NK-92 (cell line): ENCODE measurements at regions not wholly inside any gene's neighbourhood (a gene's known extent, or its start where the extent isn't known, plus 50 kb on each side); places are given as distances from the start of the nearest gene placed in this dataset.
"Not testable (repeated sequence)": the region's sequence is repeated elsewhere in the genome, so short reads cannot be mapped to it uniquely, and the experiment has no call there.

ENCODE experiments used
- DNase-seq: peaks from one replicate; lab custom pipeline; 2025; ENCODE audit not compliant: unreplicated experiment; lab: John Stamatoyannopoulos, UW

DNA sequence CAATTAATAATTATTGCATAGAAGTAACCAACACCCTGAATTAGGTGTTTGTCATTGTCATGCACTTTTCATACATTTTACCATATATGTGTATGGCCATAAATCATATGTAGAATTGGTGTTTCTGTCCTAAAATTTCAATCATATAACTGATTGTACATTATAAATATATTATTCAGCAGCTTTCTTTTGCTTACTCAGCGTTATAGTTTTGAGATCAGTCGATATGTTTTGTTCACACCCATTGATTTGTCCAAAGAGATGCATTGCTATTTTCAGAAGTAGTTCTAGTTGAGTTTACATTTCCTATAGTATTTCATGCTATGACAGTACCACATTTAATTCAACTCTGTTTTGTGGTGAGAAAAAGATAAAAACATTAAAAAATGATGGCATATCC, 50.5 kb upstream of the PARP4 start:
- no peak for DNase-seq

DNA sequence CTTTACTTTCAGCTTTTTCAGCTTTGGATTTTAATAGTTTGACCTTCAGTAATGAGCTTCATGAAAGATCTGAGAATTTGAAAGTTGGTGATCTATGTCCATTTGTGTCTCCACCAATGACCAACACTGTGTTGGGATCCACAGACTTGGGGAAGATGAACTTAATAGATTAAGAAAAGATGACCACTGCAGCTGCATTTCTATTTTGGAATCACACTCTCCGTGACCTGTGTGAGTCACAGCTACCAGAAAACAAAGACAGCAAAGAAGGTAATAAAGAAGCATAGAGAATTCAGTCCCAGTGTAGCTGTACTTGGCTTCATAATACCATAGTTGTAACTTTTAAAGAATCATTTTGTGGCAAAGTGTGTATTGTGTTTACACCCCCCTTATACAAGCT, 51.4 kb upstream of the PARP4 start:
- DNase-seq = not testable (repeated sequence)

DNA sequence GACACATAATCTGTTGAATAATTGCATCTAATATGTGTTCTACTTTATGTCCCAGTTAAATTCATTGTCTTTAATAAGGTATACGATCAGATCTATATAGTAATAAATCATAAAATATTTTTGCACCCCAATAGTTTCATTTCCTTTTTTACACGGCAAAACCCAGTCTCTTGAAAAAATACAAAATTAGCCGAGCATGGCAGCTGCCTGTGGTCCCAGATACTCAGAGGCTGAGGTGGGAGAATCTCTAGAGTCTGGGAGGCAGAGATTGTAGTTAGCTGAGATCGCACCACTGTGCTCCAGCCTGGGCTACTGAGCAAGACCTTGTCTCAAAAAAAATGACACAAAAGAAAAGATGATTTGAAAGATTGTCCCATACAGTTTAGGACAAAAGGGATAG, 52.3 kb upstream of the PARP4 start:
- no peak for DNase-seq

DNA sequence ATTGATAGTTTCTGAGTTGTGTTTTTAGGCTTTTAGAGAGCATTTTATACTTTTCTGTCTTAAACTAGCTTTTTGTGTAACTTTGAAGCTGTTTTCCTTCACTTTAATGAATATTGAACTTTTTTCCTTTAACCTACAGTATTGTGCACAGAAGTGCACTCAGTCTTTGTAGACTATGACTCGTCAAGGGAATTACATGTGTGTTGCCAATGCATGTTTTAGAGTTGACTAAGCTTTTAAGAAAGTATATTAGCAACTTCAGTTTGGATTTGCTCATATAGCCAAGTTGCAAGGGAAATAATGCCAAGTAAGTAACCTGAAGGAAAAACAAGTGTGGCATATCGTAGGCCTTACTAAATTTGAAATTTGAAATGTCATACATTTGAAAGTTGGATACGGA, 55.0 kb upstream of the PARP4 start:
- not testable (repeated sequence) for DNase-seq

DNA sequence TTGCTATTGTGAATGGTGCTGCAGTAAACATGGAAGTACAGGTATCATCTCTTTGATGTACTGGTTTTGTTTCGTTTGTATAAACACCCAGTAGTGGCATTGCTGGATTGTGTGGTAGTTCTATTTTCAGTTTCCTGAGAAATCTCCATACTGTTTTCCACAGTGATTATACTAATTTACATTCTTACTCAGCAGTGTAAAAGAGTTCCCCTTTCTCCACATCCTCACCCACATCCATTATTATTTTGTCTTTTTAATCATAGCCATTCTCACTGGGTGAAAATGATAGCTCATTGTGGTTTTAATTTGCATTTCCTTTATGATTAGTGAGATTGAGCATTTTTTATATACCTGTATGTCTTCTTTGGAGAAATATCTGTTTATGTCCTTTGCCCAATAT, 62.3 kb upstream of the PARP4 start:
- no peak for DNase-seq

DNA sequence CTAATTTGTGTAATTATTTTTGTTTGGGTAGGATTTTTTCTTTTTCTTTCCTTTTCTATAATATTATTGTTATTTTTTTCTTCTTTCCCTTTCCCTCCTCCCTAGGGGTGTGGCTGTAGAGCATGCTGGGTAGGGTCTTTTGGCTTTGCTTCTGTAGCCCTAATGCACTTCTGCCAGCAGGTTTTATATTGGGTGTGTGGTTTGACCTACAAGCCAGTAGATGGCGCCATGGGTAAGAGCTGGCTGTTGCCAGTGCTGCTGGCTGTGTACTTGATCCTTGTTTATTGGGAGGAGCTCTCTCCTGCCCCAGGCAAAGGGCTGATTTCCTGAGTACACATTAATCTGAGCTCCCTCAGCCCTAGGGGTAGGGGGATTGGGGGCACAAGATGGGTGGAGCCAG, 67.7 kb upstream of the PARP4 start:
- DNase-seq = not testable (repeated sequence)

DNA sequence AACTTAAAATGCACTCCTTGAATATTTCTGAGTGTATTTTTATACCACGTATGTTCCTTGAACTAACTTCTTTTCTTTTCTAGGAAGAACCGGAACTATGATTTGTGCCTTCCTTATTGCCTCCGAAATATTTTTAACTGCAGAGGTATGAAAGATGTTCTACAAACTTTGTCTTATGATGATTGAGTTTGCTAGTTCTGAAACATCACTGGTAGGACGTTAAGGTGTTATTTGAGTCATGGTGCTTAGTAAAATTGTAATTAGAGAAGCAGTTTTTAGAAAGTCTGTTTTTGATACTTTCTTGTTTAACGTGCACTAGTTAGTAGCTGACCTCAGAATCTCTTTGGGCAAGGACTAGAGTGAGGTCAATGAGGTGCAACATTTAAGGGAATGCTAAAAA, 69.0 kb upstream of the PARP4 start:
- DNase-seq = not testable (repeated sequence)

DNA sequence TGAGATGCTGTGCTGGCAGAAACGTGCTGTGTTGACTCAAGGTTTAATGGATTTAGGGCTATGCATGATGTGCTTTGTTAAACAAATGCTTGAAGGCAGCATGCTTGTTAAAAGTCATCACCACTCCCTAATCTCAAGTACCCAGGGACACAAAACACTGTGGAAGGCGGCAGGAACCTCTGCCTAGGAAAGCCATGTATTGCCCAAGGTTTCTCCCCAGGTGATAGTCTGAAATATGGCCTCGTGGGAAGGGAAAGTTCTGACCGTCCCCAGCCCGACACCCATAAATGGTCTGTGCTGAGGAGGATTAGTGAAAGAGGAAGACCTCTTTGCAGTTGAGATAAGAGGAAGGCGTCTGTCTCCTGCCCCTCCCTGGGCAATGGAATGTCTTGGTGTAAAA, 79.1 kb upstream of the PARP4 start:
- not testable (repeated sequence) for DNase-seq

DNA sequence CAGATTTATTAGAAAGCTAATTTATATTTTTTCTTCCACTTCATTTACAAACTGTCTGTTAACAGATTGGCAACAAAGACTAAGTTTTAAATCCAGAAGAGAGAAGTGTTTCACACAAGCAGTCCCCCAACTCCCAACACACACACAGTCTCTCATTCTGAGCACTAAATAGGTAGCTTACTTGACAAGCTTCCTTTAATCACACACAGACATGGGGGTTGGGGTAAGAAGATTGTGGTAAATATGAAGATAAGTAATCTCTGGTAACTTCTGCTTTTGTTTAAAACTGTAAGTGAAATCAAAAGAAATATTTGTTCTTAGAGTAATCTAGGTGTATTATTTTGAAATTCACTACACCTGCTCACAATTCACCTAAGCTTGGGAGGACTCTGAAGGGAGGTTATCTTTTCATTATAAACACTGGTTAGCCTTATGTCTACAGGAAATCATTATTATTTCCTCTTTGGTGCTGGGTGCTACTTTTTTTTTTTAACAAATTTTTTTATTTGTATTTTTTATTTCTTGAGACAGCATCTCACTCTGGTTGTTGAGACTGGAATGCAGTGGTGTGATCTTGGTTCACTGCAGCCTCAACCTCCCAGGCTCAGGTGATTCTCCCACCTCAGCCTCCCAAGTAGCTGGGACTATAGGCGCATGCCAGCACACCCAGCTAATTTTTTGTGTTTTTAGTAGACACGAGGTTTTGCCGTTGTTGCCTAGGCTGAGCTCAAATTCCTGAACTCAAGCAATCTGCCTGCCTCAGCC, 82.1 kb upstream of the ATP12A start:
- DNase-seq = not testable (repeated sequence)

DNA sequence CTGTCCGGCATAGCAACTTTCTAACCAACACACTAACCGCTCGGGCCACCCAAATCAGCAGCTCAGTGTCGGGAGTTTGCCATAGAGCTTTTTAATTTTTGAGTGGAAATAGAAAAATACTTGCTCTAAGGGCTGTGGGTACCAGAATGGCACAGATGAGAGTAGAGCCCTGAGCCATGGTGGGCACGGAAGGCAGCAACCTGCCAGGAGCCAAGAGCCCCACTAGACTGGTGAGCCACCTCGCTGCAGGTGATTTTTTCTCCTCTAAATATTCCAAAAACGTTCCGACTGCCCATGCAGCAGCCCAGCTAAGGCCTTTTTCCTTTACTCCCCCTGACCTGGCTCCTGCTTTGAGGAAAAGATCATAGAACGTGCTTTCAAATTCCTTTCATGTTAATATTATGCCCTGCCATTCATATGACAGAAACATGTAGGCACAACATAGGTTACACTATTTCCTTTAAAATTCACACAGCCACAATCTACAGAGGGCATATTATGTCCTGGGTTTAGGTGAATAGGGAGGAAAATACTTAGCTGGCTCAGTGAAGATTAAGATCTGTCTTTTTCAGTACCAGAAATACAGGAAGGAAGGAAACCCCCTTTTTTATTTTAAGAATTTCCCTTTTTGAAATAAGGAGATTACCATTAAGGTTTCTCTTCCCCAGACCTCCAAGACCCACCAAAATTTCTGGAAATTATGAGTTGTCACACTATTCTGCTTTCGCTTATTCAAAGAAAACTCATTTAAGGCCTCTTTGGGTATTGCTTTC, 81.0 kb upstream of the ATP12A start:
- not testable (repeated sequence) for DNase-seq

DNA sequence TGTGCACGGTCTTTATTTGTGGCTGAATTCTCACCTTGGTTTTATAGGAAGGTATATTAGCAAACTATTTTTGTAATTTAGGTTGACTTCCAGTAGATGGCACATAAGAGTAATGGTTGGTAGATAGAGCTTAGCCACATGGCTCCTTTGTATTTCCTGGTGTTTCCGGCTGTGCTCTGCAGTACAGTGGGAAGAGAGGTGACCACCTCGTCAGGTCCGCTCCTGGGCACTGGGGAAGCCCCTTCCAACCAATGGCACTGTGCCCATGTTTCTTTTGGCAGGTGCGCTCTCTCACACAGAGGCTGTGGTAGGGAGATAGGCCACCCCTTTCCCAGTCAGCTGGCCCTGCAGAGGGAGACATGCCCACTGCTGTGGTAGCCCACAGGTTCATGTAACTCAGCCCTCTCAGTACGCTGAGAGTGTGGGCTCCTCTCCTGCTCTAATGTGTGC, 74.3 kb upstream of the ATP12A start:
- no peak for DNase-seq

DNA sequence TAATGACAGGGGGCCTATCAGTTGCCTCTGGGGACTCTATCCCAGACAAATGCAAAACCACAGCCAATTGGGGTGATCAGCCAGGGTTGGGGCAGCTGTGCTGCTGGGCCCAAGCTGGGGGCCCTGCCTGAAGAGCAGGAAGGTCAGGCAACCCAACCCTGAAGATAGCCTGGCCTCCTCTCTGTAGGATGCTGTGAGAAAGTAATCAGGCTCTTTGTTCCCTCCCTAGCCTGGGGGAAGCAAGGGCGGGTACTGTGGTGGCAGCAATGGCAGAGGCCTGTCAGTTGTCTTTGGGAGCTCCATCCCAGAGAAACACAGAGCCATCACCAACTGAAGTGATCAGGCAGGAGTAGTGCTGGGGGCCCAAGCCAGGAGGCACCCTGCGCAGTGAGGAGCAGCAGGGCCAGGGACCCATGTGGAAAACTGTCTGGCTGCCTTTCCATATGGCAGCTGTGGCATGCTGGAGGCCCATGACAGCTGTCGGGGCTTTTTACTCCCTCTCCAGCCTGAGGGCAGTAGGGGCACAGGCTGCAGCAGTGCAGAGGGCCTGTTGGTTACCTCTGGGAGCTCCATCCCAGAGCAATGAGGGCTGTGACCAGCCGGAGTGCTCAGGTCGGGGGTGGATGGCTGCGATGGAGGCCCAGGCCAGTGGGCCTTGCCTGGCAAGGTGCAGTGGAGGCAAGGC, 73.6 kb upstream of the ATP12A start:
- DNase-seq = no peak

DNA sequence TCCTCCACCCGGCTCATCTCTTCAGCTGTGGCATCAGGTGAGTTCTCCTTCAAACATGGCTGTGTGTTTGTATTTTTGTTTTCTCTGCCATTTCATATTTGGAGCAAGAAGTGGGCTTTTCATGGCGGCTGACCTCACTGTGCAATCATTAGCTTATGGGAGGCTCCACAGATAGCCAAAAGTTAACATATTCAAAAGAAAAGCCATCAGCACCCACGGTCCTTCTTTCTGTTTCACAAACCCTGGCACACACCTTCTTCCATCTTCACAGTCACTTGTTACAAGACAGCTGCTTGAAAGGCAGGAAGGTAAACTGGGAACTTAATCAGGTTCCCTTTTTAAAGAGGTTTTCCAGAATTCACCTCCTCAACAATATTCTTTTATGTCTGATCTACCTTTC, 69.3 kb upstream of the ATP12A start:
- DNase-seq = no peak

DNA sequence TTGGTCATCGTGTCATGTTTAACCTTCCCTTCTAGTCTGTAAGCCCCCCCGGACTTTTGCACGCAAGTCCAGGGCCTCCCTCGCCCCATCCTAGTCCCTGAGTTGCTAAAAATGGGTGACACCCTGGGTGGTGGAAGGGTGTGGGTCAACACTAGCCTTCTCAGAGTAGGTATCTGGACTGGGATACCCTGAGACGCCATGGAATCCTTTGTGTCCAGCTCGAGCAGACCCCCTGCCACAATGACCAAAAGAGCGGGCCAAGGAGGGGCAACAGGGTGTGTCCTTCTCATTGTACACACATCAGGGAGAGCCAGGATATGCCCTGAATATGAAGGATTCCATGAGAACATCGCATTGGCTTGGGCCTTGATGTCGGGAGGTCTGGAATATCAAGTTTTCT, 67.5 kb upstream of the ATP12A start:
- DNase-seq = no peak

DNA sequence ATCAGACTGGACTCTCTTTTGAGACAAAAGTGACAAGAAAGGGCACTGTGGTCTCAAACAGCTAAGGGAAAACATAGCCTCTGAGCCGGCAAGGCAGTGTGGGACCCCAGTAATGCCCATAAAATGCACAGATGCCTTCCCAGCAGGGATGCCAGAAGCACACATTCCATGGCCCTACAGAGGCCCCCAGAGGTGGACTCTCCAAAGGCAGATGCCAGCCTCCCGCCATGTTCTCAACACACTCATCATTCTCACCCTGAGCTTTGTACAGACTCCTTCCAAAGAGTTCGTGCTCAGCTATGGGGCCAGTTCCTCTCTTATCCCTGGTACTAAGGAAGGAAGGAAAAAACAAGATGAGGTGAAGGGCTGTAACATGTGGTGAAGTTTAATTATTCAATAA, 67.1 kb upstream of the ATP12A start:
- no peak for DNase-seq

DNA sequence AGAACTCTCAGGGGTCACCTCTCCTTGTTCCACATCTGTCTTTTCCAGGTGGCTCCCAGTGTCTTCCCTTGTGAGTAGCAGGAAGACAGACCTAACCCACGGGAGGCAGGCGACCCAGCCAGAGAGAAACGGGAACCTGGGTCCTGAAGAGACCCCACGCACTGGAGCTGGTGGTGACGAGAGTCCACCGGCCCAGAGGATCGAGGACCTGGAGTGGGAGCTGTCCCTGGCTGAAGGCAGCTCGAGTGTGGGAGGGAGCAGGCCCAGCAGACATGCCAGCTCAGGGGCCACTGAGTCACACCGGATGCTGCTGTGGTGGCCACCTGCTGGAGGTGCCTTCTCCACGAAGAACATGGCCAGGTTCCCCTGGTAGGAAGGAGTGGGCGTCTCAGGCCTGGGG, 66.5 kb upstream of the ATP12A start:
- DNase-seq = no peak

DNA sequence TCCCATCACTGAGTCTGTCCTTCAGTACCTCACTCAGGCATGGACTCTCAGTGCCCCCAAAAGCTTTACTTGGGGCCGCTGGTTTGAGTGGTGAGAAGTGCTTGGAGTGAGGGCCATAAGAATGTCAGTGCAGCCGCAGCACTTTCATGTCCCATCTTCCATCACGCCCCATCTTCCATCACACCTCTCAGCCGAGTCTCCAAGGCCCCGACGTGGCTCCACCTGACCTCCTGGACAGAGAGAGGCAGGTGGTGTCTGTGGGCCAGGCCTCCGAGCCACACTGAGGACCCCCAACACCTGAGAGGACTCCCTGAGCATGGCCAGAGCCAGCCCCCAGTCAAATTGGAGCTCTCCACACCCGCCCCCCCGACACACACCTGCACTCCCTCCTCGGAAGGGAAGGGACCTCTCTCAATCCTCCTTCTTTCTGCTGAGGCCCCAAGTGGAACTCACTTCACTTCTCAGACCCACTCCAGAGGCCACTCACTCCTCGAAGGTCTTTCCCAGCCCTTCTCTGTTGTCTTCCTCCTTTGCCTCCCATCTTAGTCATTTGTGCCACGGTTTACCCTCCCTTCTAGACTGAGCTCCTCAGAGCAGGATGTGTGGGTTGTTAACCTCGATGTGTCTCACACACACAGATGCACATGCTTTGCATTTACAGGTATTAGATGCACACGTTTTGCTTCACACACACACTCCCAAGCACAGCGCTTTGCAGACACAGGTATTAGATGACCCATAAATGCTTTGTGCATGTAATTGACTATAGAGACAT, 65.7 kb upstream of the ATP12A start:
- DNase-seq = no peak

DNA sequence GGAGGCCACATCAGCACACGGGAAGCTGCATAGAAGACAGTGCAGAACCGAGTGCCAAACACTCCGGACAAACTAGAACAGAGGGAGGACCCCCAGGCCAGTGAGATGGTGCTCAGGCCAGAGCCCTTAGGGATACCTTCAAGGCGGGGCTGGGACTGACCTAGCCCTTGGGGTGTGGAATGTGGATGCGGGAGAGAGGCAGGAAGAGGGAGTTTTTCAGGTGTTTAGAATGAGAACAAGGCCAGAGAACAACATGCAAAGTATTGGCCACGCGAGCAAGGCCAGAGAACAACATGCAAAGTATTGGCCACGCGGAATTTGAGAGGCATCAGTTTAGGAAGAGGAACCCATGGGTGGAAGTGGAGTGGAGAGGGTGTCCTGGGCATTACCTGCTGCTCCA, 65.1 kb upstream of the ATP12A start:
- DNase-seq = no peak

DNA sequence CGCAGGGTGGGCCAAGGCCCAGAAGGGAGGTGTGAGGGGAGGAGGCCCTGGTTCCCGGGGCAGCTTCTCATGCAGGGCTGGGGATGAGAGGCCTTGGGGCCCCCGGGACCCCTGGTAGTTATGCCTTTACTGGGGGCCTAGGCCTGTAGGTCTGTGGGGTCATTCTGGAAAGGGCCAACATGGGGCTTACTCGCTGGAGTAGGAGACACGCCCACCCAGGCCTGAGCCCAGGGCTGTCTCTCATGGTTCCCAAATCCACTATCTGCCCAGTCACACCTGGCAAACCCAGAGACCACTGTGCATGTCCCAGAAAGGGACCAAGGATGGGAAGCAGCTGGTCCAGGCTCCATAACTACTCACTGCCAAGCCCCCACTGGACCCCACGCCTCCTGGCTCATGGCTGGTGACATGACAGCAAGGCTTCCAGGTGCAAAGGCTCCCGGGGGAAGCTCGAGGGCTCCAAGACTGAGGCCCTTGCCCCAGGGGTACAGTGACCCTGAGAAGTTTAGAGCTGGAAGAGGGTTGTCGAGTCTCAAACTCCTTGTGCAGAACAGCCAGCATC, 64.2 kb upstream of the ATP12A start:
- no peak for DNase-seq

DNA sequence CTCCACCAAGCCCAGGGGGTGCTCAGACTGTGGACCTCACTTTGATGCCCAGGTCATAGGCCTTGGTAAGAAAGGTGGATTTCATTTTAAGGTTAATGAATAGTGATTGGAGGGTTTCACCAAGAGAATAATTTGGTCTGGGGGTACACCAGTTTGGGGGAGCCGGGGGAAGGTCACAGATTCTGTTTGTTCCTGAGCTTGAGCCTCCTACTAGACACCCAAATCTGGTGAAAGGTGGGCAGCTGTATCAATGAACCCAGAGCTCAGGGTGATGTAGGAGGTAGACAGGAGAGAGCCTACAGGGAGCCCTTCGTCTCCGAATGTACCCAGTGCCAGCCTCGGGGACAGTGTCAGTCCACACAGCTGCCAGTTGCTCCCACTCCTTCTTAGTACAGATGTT, 63.7 kb upstream of the ATP12A start:
- no peak for DNase-seq
